Tibial artery (tissue), 4 donors: ENCODE measurements at regions not wholly inside any gene's neighbourhood (a gene's known extent, or its start where the extent isn't known, plus 50 kb on each side); places are given as distances from the start of the nearest gene placed in this dataset.

Experiments used
- DNase-seq, 2 donors: peaks; one replicate each; pipeline ENCODE4 v3.0.0-alpha.2; 2019
- H3K27ac ChIP-seq, 2 donors: fragments of 200-600 bp; sonication (generic) in 1 of 2; 1 replicate in 1 of 2; 2 replicates in 1 of 2; pipeline ENCODE4 v1.5.1; 2018 to 2019; ENCODE audit warnings: mild to moderate bottlenecking in 1 of 2
- H3K27me3 ChIP-seq, 2 donors: fragments of 200-600 bp; sonication (generic) in 1 of 2; one replicate each; pipeline versions ENCODE4 v1.5.1 to v1.6.0; 2016 to 2019
- H3K36me3 ChIP-seq, 3 donors: fragments of 200-600 bp; sonication (generic) in 2 of 3; one replicate each; pipeline ENCODE4 v1.5.1; 2016 to 2019; ENCODE audit warnings: mild to moderate bottlenecking in 2 of 3
- H3K4me1 ChIP-seq, 4 donors: fragments of 200-600 bp; sonication (generic) in 2 of 4; 1 replicate in 3 of 4; 2 replicates in 1 of 4; pipeline ENCODE4 v1.5.1; 2016 to 2019
- H3K4me3 ChIP-seq, 2 donors: fragments of 200-600 bp; sonication (generic) in 1 of 2; 1 replicate in 1 of 2; 2 replicates in 1 of 2; pipeline ENCODE4 v1.5.1; 2018 to 2019; ENCODE audit warnings: mild to moderate bottlenecking in 2 of 2
- H3K9me3 ChIP-seq, 3 donors: fragments of 200-600 bp; sonication (generic) in 1 of 3; one replicate each; pipeline ENCODE4 v1.5.1; 2016 to 2019
- CTCF ChIP-seq, 2 experiments: fragments of 200-600 bp in 1 of 2; fragments of 450-650 bp in 1 of 2; IDR thresholded peaks; one replicate each; pipeline ENCODE4 v1.5.1; 2017 to 2019; ENCODE audit warnings: antibody characterized with exemption in 2 of 2, mild to moderate bottlenecking in 1 of 2, moderate library complexity in 1 of 2
- intact Hi-C: fragments of 100-400 bp; cut with DNase I; formaldehyde crosslinking; loops from one replicate; pipeline ENCODE4 v1.15.0; 2023; ENCODE audit warnings: low total_unique reads

- H3K9me3 ChIP-seq: peaks cover 0 to 3% (median 0%) of the 10 kb centered on the region in 3 donors
- H3K36me3 ChIP-seq: no peaks in the 10 kb centered on the region
- no peak overlapping the region for H3K27ac ChIP-seq
- no peak overlapping the region for H3K4me3 ChIP-seq
- TF ChIP-seq CTCF (IDR thresholded peaks at IDR 0.05): no peak
- DNase-seq: no peak
- intact Hi-C loops: no loop called here
- H3K27me3 ChIP-seq: peaks cover 0 to 6% of the 10 kb centered on the region in 2 donors
- H3K4me1 ChIP-seq: no peaks in the 10 kb centered on the region
These were observed 399.2 kb upstream of the MKI67 start for GRCh38 chr10:128525444-128525843.

- no peaks in the 10 kb centered on the region for H3K9me3 ChIP-seq
- H3K27ac ChIP-seq: no peak overlapping the region
- H3K4me1 ChIP-seq: no peaks in the 10 kb centered on the region
- peaks cover 0 to 6% of the 10 kb centered on the region in 2 donors for H3K27me3 ChIP-seq
- intact Hi-C loops: no loop called here
- no peak overlapping the region for H3K4me3 ChIP-seq
- DNase-seq: no peak
- TF ChIP-seq CTCF (IDR thresholded peaks at IDR 0.05): no peak
- H3K36me3 ChIP-seq: no peaks in the 10 kb centered on the region
These were observed 399.7 kb upstream of the MKI67 start for GRCh38 chr10:128525936-128526335.

- Histone ChIP-seq H3K4me3 (no peak overlapping the region), H3K9me3 (no peaks in the 10 kb centered on the region), H3K27me3 (peaks cover 0 to 6% of the 10 kb centered on the region in 2 donors), H3K4me1 (no peaks in the 10 kb centered on the region), H3K36me3 (no peaks in the 10 kb centered on the region), H3K27ac (no peak overlapping the region)
- TF ChIP-seq CTCF (IDR thresholded peaks at IDR 0.05): no peak
- intact Hi-C loops: no loop called here
- no peak for DNase-seq
These were observed 400.7 kb upstream of the MKI67 start for GRCh38 chr10:128526791-128527375.

- no peak for TF ChIP-seq CTCF (IDR thresholded peaks at IDR 0.05)
- Histone ChIP-seq H3K27ac (no peak overlapping the region), H3K36me3 (no peaks in the 10 kb centered on the region), H3K4me1 (no peaks in the 10 kb centered on the region), H3K27me3 (peaks cover 0 to 6% of the 10 kb centered on the region in 2 donors), H3K4me3 (no peak overlapping the region), H3K9me3 (no peaks in the 10 kb centered on the region)
- intact Hi-C loops: no loop called here
- DNase-seq: no peak
These were observed 401.5 kb upstream of the MKI67 start for GRCh38 chr10:128527711-128528110.

GRCh38 chr10:128528167-128528566 lies 401.9 kb upstream of the MKI67 start:
- no peak overlapping the region for H3K27ac ChIP-seq
- H3K4me1 ChIP-seq: no peaks in the 10 kb centered on the region
- TF ChIP-seq CTCF (IDR thresholded peaks at IDR 0.05): no peak
- DNase-seq: no peak
- no peak overlapping the region for H3K4me3 ChIP-seq
- H3K27me3 ChIP-seq: peaks cover 0 to 6% of the 10 kb centered on the region in 2 donors
- no peaks in the 10 kb centered on the region for H3K9me3 ChIP-seq
- intact Hi-C loops: no loop called here
- no peaks in the 10 kb centered on the region for H3K36me3 ChIP-seq

GRCh38 chr10:128528781-128529180 lies 402.6 kb upstream of the MKI67 start:
- H3K27ac ChIP-seq: no peak overlapping the region
- no peaks in the 10 kb centered on the region for H3K9me3 ChIP-seq
- H3K4me3 ChIP-seq: no peak overlapping the region
- no peaks in the 10 kb centered on the region for H3K36me3 ChIP-seq
- H3K27me3 ChIP-seq: peaks cover 0 to 6% of the 10 kb centered on the region in 2 donors
- intact Hi-C loops: no loop called here
- TF ChIP-seq CTCF (IDR thresholded peaks at IDR 0.05): no peak
- no peaks in the 10 kb centered on the region for H3K4me1 ChIP-seq
- DNase-seq: no peak
